ENCODE measurements at regions not wholly inside any gene's neighbourhood (a gene's known extent, or its start where the extent isn't known, plus 50 kb on each side); places are given as distances from the start of the nearest gene placed in this dataset.

- Mint-ChIP-seq H3K9me3 (ENCODE audit: unreplicated experiment) (peaks cover 5% of the 10 kb centered on the region), H3K4me1 (ENCODE audit: low read depth, unreplicated experiment) (peaks cover 2% of the 10 kb centered on the region), H3K36me3 (ENCODE audit: low read depth, unreplicated experiment) (peaks cover 3% of the 10 kb centered on the region), H3K27ac (ENCODE audit: unreplicated experiment) (no peak overlapping the region), H3K27me3 (ENCODE audit: low read depth, unreplicated experiment) (peaks cover 65% of the 10 kb centered on the region), H3K4me3 (ENCODE audit: unreplicated experiment) (no peak overlapping the region)
- Histone ChIP-seq H3K4me2 (ENCODE audit: low read length) (no peak overlapping the region), H3K36me3 (ENCODE audit: insufficient read depth, low read length) (no peaks in the 10 kb centered on the region), H3K27ac (ENCODE audit: low read depth, low read length) (no peak overlapping the region), H3K9me3 (ENCODE audit: insufficient read depth, low read depth, low read length) (no peaks in the 10 kb centered on the region), H3K79me2 (ENCODE audit: insufficient read depth, low read length) (no peaks in the 10 kb centered on the region), H3K4me1 (ENCODE audit: insufficient read depth, low read length) (no peaks in the 10 kb centered on the region), H2AFZ (ENCODE audit: low read depth, low read length) (no peak overlapping the region), H3K4me3 (ENCODE audit: insufficient read depth, low read depth, low read length) (no peak overlapping the region), H3K9ac (ENCODE audit: low read length) (no peak overlapping the region), H3K27me3 (ENCODE audit: insufficient read depth, low read length) (peaks cover 23% of the 10 kb centered on the region), H4K20me1 (ENCODE audit: insufficient read depth, low read length) (no peaks in the 10 kb centered on the region)
- FAIRE-seq (no peak), DNase-seq (ENCODE audit: low read depth) (no peak)
- no peak for TF ChIP-seq EZH2 (IDR thresholded peaks at IDR 0.05; ENCODE audit: insufficient read depth, low read length)
- no peak for TF ChIP-seq CTCF (IDR thresholded peaks at IDR 0.05; ENCODE audit: insufficient read depth, low read depth, low read length)
These were observed 155.6 kb upstream of the GLI2 start for GRCh38 chr2:120579916-120580685.

- Histone ChIP-seq H3K4me1 (ENCODE audit: insufficient read depth, low read length) (no peaks in the 10 kb centered on the region), H4K20me1 (ENCODE audit: insufficient read depth, low read length) (no peaks in the 10 kb centered on the region), H2AFZ (ENCODE audit: low read depth, low read length) (no peak overlapping the region), H3K27ac (ENCODE audit: low read depth, low read length) (no peak overlapping the region), H3K9ac (ENCODE audit: low read length) (no peak overlapping the region), H3K4me3 (ENCODE audit: insufficient read depth, low read depth, low read length) (no peak overlapping the region), H3K4me2 (ENCODE audit: low read length) (no peak overlapping the region), H3K79me2 (ENCODE audit: insufficient read depth, low read length) (no peaks in the 10 kb centered on the region), H3K36me3 (ENCODE audit: insufficient read depth, low read length) (no peaks in the 10 kb centered on the region), H3K9me3 (ENCODE audit: insufficient read depth, low read depth, low read length) (no peaks in the 10 kb centered on the region), H3K27me3 (ENCODE audit: insufficient read depth, low read length) (peaks cover 19% of the 10 kb centered on the region)
- TF ChIP-seq CTCF (IDR thresholded peaks at IDR 0.05; ENCODE audit: insufficient read depth, low read depth, low read length) (no peak), EZH2 (IDR thresholded peaks at IDR 0.05; ENCODE audit: insufficient read depth, low read length) (no peak)
- no peak overlapping the region for H3K27ac Mint-ChIP-seq (ENCODE audit: unreplicated experiment)
- H3K36me3 Mint-ChIP-seq (ENCODE audit: low read depth, unreplicated experiment) = peaks cover 3% of the 10 kb centered on the region
- no peak overlapping the region for H3K4me3 Mint-ChIP-seq (ENCODE audit: unreplicated experiment)
- no peak for FAIRE-seq
- DNase-seq (ENCODE audit: low read depth) = no peak
- H3K27me3 Mint-ChIP-seq (ENCODE audit: low read depth, unreplicated experiment) = peaks cover 66% of the 10 kb centered on the region
- peaks cover 10% of the 10 kb centered on the region for H3K9me3 Mint-ChIP-seq (ENCODE audit: unreplicated experiment)
- H3K4me1 Mint-ChIP-seq (ENCODE audit: low read depth, unreplicated experiment) = peaks cover 2% of the 10 kb centered on the region
These were observed 155.0 kb upstream of the GLI2 start for GRCh38 chr2:120580709-120581108.

GRCh38 chr2:120583121-120583520 lies 152.5 kb upstream of the GLI2 start:
- H3K9ac ChIP-seq (ENCODE audit: low read length) = no peak overlapping the region
- H3K9me3 Mint-ChIP-seq (ENCODE audit: unreplicated experiment) = peaks cover 14% of the 10 kb centered on the region
- peaks cover under 1% of the 10 kb centered on the region for H3K4me1 Mint-ChIP-seq (ENCODE audit: low read depth, unreplicated experiment)
- no peaks in the 10 kb centered on the region for H3K9me3 ChIP-seq (ENCODE audit: insufficient read depth, low read depth, low read length)
- no peak overlapping the region for H3K27ac ChIP-seq (ENCODE audit: low read depth, low read length)
- peaks cover 31% of the 10 kb centered on the region for H3K27me3 ChIP-seq (ENCODE audit: insufficient read depth, low read length)
- no peak overlapping the region for H3K4me2 ChIP-seq (ENCODE audit: low read length)
- no peaks in the 10 kb centered on the region for H3K36me3 ChIP-seq (ENCODE audit: insufficient read depth, low read length)
- H3K27ac Mint-ChIP-seq (ENCODE audit: unreplicated experiment) = no peak overlapping the region
- FAIRE-seq (no peak), DNase-seq (ENCODE audit: low read depth) (no peak)
- H3K79me2 ChIP-seq (ENCODE audit: insufficient read depth, low read length) = no peaks in the 10 kb centered on the region
- no peak overlapping the region for H3K4me3 ChIP-seq (ENCODE audit: insufficient read depth, low read depth, low read length)
- no peak overlapping the region for H2AFZ ChIP-seq (ENCODE audit: low read depth, low read length)
- peaks cover 59% of the 10 kb centered on the region for H3K27me3 Mint-ChIP-seq (ENCODE audit: low read depth, unreplicated experiment)
- TF ChIP-seq EZH2 (IDR thresholded peaks at IDR 0.05; ENCODE audit: insufficient read depth, low read length) = no peak
- no peak for TF ChIP-seq CTCF (IDR thresholded peaks at IDR 0.05; ENCODE audit: insufficient read depth, low read depth, low read length)
- H3K4me1 ChIP-seq (ENCODE audit: insufficient read depth, low read length) = no peaks in the 10 kb centered on the region
- H4K20me1 ChIP-seq (ENCODE audit: insufficient read depth, low read length) = no peaks in the 10 kb centered on the region
- H3K36me3 Mint-ChIP-seq (ENCODE audit: low read depth, unreplicated experiment) = peaks cover 7% of the 10 kb centered on the region
- H3K4me3 Mint-ChIP-seq (ENCODE audit: unreplicated experiment) = no peak overlapping the region

All from astrocyte (in vitro differentiated cells and primary cell).